ENCODE measurements at regions not wholly inside any gene's neighbourhood (a gene's known extent, or its start where the extent isn't known, plus 50 kb on each side); places are given as distances from the start of the nearest gene placed in this dataset.

GRCh38 chr7:106768324-106768751, 96.7 kb upstream of the PIK3CG start (continued):
- TF ChIP-seq, protein P1, sequence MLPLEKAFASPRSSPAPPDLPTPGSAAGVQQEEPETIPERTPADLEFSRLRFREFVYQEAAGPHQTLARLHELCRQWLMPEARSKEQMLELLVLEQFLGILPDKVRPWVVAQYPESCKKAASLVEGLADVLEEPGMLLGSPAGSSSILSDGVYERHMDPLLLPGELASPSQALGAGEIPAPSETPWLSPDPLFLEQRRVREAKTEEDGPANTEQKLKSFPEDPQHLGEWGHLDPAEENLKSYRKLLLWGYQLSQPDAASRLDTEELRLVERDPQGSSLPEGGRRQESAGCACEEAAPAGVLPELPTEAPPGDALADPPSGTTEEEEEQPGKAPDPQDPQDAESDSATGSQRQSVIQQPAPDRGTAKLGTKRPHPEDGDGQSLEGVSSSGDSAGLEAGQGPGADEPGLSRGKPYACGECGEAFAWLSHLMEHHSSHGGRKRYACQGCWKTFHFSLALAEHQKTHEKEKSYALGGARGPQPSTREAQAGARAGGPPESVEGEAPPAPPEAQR (CRISPR knock-in tag; IDR thresholded peaks at IDR 0.05) = no peak
- TF ChIP-seq ZNF121 (CRISPR knock-in tag; IDR thresholded peaks at IDR 0.05) = no peak
- no peak for TF ChIP-seq ZNF532 (CRISPR knock-in tag; IDR thresholded peaks at IDR 0.05; ENCODE audit: borderline replicate concordance)
- TF ChIP-seq MYBL2 (CRISPR knock-in tag; IDR thresholded peaks at IDR 0.05) = no peak
- no peak for TF ChIP-seq CBFB (CRISPR knock-in tag; IDR thresholded peaks at IDR 0.05; ENCODE audit: low read depth)
- no peak for TF ChIP-seq ZNF232 (CRISPR knock-in tag; IDR thresholded peaks at IDR 0.05)
- TF ChIP-seq, protein P2, sequence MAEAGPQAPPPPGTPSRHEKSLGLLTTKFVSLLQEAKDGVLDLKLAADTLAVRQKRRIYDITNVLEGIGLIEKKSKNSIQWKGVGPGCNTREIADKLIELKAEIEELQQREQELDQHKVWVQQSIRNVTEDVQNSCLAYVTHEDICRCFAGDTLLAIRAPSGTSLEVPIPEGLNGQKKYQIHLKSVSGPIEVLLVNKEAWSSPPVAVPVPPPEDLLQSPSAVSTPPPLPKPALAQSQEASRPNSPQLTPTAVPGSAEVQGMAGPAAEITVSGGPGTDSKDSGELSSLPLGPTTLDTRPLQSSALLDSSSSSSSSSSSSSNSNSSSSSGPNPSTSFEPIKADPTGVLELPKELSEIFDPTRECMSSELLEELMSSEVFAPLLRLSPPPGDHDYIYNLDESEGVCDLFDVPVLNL (CRISPR knock-in tag; IDR thresholded peaks at IDR 0.05; ENCODE audit: borderline replicate concordance, low read depth) = no peak
- TF ChIP-seq SOX15 (CRISPR knock-in tag; IDR thresholded peaks at IDR 0.05) = no peak
- no peak for TF ChIP-seq IRF1 (CRISPR knock-in tag; IDR thresholded peaks at IDR 0.05)

DNA sequence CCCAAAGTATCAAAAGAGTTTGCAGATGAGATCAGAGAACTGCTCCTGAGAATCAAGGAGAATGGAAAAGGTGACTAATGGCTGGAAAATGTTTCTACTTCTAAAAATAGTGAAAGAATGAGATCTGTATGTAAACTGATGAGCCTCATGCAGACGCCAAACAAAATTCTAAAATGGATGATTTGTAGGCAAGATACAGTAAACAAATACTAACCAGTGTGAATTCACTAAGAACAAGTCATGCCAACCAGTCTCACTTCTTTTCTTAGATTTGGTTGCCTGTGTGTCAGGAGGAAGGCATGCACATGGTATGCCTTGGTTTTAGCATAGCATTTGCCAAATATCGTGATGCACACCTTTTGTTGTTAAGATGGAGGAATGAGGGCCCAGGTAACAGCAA, 94.9 kb upstream of the PIK3CG start:
- CTCF ChIA-PET = no interaction called here
- ATAC-seq = no peak
- no peak overlapping the region for H3K4me3 Mint-ChIP-seq
- TF ChIP-seq EMX1 (CRISPR knock-in tag; IDR thresholded peaks at IDR 0.05) (no peak), IRF1 (CRISPR knock-in tag; IDR thresholded peaks at IDR 0.05) (no peak), ZNF121 (CRISPR knock-in tag; IDR thresholded peaks at IDR 0.05) (no peak), GABPB1 (CRISPR knock-in tag; IDR thresholded peaks at IDR 0.05) (no peak), OVOL2 (CRISPR knock-in tag; IDR thresholded peaks at IDR 0.05; ENCODE audit: borderline replicate concordance) (no peak), NR1H2 (CRISPR knock-in tag; IDR thresholded peaks at IDR 0.05) (no peak)
- TF ChIP-seq, protein P3, sequence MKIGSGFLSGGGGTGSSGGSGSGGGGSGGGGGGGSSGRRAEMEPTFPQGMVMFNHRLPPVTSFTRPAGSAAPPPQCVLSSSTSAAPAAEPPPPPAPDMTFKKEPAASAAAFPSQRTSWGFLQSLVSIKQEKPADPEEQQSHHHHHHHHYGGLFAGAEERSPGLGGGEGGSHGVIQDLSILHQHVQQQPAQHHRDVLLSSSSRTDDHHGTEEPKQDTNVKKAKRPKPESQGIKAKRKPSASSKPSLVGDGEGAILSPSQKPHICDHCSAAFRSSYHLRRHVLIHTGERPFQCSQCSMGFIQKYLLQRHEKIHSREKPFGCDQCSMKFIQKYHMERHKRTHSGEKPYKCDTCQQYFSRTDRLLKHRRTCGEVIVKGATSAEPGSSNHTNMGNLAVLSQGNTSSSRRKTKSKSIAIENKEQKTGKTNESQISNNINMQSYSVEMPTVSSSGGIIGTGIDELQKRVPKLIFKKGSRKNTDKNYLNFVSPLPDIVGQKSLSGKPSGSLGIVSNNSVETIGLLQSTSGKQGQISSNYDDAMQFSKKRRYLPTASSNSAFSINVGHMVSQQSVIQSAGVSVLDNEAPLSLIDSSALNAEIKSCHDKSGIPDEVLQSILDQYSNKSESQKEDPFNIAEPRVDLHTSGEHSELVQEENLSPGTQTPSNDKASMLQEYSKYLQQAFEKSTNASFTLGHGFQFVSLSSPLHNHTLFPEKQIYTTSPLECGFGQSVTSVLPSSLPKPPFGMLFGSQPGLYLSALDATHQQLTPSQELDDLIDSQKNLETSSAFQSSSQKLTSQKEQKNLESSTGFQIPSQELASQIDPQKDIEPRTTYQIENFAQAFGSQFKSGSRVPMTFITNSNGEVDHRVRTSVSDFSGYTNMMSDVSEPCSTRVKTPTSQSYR (CRISPR knock-in tag; IDR thresholded peaks at IDR 0.05) = no peak
- TF ChIP-seq, protein P2 (CRISPR knock-in tag; IDR thresholded peaks at IDR 0.05; ENCODE audit: borderline replicate concordance, low read depth) = no peak
- no peaks in the 10 kb centered on the region for H3K36me3 Mint-ChIP-seq
- no peaks in the 10 kb centered on the region for H3K27me3 Mint-ChIP-seq (ENCODE audit: low read depth)
- no peak for DNase-seq (ENCODE audit: low spot score)
- H3K4me1 Mint-ChIP-seq = peaks cover 7% of the 10 kb centered on the region; the same call in 1 of the 2 replicates
- POLR2A ChIA-PET = no interaction called here
- H3K27ac Mint-ChIP-seq = no peak overlapping the region
- no peaks in the 10 kb centered on the region for H3K9me3 Mint-ChIP-seq
